ENCODE measurements at regions not wholly inside any gene's neighbourhood (a gene's known extent, or its start where the extent isn't known, plus 50 kb on each side); places are given as distances from the start of the nearest gene placed in this dataset.

DNA sequence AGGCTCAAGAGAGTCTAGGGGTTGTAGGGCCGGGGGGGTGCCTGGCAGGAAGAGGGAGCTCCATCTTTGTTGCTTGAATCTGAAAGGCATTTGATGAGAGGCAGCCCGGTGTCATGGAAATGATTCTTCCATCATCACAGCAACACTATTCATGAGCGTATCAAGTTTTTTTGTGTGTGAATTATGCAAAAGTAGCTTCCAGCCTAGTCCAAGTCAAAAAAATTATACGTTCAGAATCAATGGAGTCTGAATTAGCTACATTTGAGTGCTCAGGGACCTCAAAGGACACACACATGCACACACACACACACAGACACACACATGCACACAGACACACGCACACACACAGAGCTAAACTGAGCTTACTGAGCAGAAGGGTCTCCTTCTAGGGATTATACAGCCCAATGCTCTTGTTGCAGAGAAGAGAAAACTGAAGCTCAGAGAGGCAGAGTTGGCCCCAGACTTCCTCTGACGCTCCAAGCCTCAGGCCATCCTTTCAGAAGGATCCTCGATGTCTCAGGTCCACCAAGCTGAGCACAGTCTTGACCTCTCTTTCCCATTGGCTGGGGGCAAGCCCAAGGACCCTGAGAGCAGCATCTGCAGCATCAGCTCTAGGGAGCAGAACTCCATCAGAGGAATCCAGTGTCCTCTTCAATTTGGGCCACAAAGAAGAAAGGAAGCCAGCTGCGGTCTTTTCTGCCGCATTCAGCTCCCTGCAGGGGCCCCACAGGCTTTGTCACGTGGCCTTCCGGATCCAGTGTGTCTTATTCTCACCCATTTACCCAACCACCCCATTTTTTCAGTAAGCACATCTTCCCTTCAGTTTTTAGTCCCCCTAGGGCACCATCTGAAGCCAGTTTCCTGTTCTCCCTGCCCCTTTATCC lies 228.0 kb downstream of the UACA start:
- TF ChIP-seq, protein P1, sequence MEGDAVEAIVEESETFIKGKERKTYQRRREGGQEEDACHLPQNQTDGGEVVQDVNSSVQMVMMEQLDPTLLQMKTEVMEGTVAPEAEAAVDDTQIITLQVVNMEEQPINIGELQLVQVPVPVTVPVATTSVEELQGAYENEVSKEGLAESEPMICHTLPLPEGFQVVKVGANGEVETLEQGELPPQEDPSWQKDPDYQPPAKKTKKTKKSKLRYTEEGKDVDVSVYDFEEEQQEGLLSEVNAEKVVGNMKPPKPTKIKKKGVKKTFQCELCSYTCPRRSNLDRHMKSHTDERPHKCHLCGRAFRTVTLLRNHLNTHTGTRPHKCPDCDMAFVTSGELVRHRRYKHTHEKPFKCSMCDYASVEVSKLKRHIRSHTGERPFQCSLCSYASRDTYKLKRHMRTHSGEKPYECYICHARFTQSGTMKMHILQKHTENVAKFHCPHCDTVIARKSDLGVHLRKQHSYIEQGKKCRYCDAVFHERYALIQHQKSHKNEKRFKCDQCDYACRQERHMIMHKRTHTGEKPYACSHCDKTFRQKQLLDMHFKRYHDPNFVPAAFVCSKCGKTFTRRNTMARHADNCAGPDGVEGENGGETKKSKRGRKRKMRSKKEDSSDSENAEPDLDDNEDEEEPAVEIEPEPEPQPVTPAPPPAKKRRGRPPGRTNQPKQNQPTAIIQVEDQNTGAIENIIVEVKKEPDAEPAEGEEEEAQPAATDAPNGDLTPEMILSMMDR (IDR thresholded peaks at IDR 0.05), result no peak
- TF ChIP-seq POLR2AphosphoS5 (IDR thresholded peaks at IDR 0.05), result no peak
- no peak for TF ChIP-seq POLR2A (IDR thresholded peaks at IDR 0.05)
- intact Hi-C loops (cut with DNase I), result no loop called here
- Histone ChIP-seq H3K27ac (no peak overlapping the region), H3K4me1 (replicated peaks) (no peaks in the 10 kb centered on the region), H3K4me3 (no peak overlapping the region), H3K36me3 (no peaks in the 10 kb centered on the region), H3K9me3 (no peaks in the 10 kb centered on the region), H3K27me3 (replicated peaks; ENCODE audit: insufficient read depth) (no peaks in the 10 kb centered on the region)
- DNase-seq (ENCODE audit: low spot score), result no peak
- 82% methylated on average over 11 of the region's 11 CpGs for WGBS

DNA sequence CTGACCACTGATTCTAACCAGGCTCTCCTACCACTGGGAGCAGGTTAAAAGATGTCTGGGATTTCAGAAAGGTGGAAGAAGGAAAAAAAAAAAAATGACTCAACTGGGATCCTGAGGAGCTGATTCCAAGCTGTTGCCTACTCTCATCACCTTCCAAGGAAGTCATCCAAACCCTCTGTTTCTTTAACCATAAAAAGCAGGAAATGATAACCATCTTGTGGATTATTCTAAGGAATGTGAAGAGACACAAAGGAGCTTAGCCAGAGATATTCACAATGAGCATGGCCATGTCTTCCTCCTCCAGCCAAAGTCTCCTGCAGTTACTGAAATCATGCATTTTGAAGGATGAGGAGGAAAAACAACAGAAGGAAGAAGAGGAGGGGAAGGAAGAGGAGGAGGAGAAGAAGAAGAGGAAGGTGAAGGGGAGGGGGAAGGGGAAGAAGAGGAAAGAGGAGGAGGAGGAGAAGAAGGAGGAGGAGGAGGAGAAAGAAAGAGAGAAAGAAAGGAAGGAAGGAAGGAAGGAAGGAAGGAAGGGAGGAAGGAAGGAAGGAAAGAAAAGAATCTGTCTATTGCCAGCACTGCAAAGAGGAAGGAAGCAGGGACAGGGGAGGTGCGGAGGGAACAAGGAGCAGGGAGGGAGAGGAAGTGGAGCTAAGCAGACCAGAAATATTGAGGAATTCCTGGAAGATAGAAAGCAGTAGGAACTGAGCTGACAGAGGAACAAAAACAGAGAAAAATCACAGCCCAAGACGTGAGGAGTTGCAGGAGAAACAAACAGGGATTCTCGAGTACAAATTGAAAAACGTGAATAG lies 229.2 kb downstream of the UACA start:
- H3K27me3 ChIP-seq (replicated peaks; ENCODE audit: insufficient read depth), result no peaks in the 10 kb centered on the region
- H3K9me3 ChIP-seq, result no peaks in the 10 kb centered on the region
- no peaks in the 10 kb centered on the region for H3K36me3 ChIP-seq
- intact Hi-C loops (cut with DNase I), result no loop called here
- H3K4me3 ChIP-seq, result no peak overlapping the region
- no peak overlapping the region for H3K27ac ChIP-seq
- DNase-seq (ENCODE audit: low spot score), result no peak
- TF ChIP-seq POLR2A (IDR thresholded peaks at IDR 0.05) (no peak), POLR2AphosphoS5 (IDR thresholded peaks at IDR 0.05) (no peak)
- TF ChIP-seq, protein P1 (IDR thresholded peaks at IDR 0.05), result no peak
- no peaks in the 10 kb centered on the region for H3K4me1 ChIP-seq (replicated peaks)
- 73% methylated on average over 4 of the region's 4 CpGs for WGBS

DNA sequence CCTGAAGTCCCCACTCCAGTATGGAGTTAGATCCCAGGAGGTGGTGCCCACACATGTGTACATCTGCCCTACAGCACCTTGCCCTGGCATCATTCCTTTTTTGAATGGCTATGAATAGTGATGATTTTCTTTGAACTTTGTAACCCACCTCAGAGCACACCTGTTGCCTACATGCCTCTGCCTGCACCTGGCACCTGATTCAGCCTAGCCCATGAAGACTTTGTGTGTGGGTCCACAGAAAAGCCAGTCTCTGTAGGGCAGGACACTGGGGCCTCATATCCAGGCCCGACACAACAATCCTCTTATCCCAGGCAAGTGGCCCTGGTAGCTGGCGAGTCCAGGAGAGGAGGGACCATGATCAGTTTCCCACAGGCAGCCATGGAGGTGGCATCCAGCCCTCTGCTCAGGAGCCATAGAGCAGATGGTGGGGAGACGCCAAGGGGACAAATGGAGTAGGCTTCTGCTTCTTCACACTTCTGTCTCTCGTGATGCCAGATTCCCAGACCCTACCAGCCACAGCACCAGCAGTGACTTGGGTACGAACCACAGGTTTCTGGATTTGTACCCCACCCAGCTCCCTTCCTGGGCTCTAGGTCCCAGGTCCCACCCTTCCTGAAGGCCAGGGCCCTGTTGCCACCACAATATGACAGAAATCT lies 230.7 kb downstream of the UACA start:
- H3K27ac ChIP-seq, result no peak overlapping the region
- no peak overlapping the region for H3K4me3 ChIP-seq
- DNase-seq (ENCODE audit: low spot score), result no peak
- TF ChIP-seq POLR2A (IDR thresholded peaks at IDR 0.05) (no peak), POLR2AphosphoS5 (IDR thresholded peaks at IDR 0.05) (no peak)
- TF ChIP-seq, protein P1 (IDR thresholded peaks at IDR 0.05), result no peak
- no peaks in the 10 kb centered on the region for H3K9me3 ChIP-seq
- 93% methylated on average over 3 of the region's 5 CpGs for WGBS
- intact Hi-C loops (cut with DNase I), result no loop called here
- no peaks in the 10 kb centered on the region for H3K27me3 ChIP-seq (replicated peaks; ENCODE audit: insufficient read depth)
- H3K4me1 ChIP-seq (replicated peaks), result no peaks in the 10 kb centered on the region
- no peaks in the 10 kb centered on the region for H3K36me3 ChIP-seq

DNA sequence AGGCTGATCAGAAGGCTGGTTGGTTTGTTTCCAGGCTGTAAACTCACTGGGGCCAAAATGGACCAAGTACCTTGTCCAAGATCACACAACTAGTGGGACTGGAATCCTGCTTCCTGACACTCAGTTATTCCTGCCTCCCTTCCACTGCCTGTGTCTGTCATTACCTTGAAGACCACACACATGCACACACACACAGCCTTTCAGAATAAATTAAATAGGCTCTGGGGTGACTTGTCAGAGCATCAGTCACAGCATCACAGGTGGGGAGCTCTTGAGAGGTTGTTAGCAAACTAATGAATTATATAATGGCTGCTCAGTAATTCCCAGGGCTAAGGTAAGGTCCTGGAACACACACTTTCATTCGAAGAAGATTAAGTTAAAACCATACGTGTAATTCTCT lies 231.8 kb downstream of the UACA start:
- Histone ChIP-seq H3K4me1 (replicated peaks) (no peaks in the 10 kb centered on the region), H3K9me3 (no peaks in the 10 kb centered on the region), H3K36me3 (no peaks in the 10 kb centered on the region), H3K27me3 (replicated peaks; ENCODE audit: insufficient read depth) (no peaks in the 10 kb centered on the region), H3K27ac (no peak overlapping the region), H3K4me3 (no peak overlapping the region)
- TF ChIP-seq POLR2AphosphoS5 (IDR thresholded peaks at IDR 0.05) (no peak), POLR2A (IDR thresholded peaks at IDR 0.05) (no peak)
- TF ChIP-seq, protein P1 (IDR thresholded peaks at IDR 0.05), result no peak
- WGBS, result 87% methylated on average over 2 of the region's 2 CpGs
- intact Hi-C loops (cut with DNase I), result no loop called here
- DNase-seq (ENCODE audit: low spot score), result no peak

All from prostate gland (tissue), 2 donors.